ENCODE measurements at regions not wholly inside any gene's neighbourhood (a gene's known extent, or its start where the extent isn't known, plus 50 kb on each side); places are given as distances from the start of the nearest gene placed in this dataset.

DNA sequence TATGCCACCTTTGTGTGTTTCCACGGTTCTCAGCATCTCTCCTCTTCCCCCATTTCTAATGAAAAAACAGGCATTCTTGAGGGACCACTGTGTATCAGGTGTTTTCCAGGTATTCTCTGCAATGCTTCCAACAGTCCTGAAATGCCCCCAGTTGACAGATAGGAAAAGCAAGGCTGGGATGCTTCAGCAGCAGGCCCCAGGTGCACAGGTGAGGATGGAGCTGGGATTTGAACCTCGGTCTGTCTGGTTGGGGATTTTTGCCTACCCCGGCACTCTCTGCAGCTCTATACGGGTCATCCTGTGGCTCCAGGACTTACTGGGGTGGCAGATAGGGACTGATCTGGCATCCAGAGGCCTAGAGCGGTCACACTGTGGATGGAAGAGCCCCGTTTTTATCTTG is 180.5 kb upstream of the GSE1 start:
- TF ChIP-seq, protein P1, sequence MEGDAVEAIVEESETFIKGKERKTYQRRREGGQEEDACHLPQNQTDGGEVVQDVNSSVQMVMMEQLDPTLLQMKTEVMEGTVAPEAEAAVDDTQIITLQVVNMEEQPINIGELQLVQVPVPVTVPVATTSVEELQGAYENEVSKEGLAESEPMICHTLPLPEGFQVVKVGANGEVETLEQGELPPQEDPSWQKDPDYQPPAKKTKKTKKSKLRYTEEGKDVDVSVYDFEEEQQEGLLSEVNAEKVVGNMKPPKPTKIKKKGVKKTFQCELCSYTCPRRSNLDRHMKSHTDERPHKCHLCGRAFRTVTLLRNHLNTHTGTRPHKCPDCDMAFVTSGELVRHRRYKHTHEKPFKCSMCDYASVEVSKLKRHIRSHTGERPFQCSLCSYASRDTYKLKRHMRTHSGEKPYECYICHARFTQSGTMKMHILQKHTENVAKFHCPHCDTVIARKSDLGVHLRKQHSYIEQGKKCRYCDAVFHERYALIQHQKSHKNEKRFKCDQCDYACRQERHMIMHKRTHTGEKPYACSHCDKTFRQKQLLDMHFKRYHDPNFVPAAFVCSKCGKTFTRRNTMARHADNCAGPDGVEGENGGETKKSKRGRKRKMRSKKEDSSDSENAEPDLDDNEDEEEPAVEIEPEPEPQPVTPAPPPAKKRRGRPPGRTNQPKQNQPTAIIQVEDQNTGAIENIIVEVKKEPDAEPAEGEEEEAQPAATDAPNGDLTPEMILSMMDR (IDR thresholded peaks at IDR 0.05), result no peak
- TF ChIP-seq POLR2A (IDR thresholded peaks at IDR 0.05) (no peak), POLR2AphosphoS5 (IDR thresholded peaks at IDR 0.05; ENCODE audit: insufficient read depth in 1 of 2, low read depth in 1 of 2) (no peak)

Data from vagina (tissue), 2 donors.